ENCODE measurements at regions not wholly inside any gene's neighbourhood (a gene's known extent, or its start where the extent isn't known, plus 50 kb on each side); places are given as distances from the start of the nearest gene placed in this dataset.
A peak's percentile ranks its signal among the peaks of the same experiment; 100 is the strongest.

DNA sequence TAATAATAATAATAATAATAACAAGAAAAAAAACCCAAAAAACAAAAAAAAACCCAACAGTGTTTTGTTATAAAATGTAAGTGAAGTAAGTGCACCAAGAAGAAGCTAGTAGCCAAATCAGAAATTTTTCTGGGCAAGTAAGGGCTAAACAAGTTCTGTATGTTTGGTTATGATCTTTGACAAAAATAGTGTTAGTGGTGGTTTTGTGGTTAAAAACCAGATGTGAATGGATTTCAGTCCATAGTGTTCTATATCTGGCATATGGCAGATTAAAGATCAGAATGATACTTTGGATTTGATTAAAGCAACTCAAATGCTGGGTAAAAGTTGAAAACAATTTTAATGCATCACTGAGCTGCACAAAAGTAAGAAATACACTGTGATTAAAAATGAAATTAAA lies 116.5 kb upstream of the NDST4 start:
- Histone ChIP-seq H3K4me1 (ENCODE audit: control insufficient read depth, insufficient read depth, low read length) (peaks cover 9% of the 10 kb centered on the region), H3K36me3 (ENCODE audit: control insufficient read depth, insufficient read depth, low read length) (no peaks in the 10 kb centered on the region), H3K4me3 (ENCODE audit: low read length) (no peak overlapping the region), H3K27ac (ENCODE audit: low read depth, low read length) (no peak overlapping the region), H3K27me3 (ENCODE audit: control insufficient read depth, insufficient read depth, low read length, poor library complexity, severe bottlenecking) (no peaks in the 10 kb centered on the region), H3K9me3 (ENCODE audit: control insufficient read depth, low read length) (peaks cover 9% of the 10 kb centered on the region), H3K9ac (ENCODE audit: extremely low read depth, low read length, poor library complexity, severe bottlenecking) (no peak overlapping the region)
- no peak overlapping the region for H3K4me3 Mint-ChIP-seq
- peaks cover 8% of the 10 kb centered on the region for H3K36me3 Mint-ChIP-seq (ENCODE audit: low read depth)
- H3K4me1 Mint-ChIP-seq = peaks cover 34% of the 10 kb centered on the region
- TF ChIP-seq, protein P1, sequence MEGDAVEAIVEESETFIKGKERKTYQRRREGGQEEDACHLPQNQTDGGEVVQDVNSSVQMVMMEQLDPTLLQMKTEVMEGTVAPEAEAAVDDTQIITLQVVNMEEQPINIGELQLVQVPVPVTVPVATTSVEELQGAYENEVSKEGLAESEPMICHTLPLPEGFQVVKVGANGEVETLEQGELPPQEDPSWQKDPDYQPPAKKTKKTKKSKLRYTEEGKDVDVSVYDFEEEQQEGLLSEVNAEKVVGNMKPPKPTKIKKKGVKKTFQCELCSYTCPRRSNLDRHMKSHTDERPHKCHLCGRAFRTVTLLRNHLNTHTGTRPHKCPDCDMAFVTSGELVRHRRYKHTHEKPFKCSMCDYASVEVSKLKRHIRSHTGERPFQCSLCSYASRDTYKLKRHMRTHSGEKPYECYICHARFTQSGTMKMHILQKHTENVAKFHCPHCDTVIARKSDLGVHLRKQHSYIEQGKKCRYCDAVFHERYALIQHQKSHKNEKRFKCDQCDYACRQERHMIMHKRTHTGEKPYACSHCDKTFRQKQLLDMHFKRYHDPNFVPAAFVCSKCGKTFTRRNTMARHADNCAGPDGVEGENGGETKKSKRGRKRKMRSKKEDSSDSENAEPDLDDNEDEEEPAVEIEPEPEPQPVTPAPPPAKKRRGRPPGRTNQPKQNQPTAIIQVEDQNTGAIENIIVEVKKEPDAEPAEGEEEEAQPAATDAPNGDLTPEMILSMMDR (conservative IDR thresholded peaks at IDR 0.05) = no peak
- no peak overlapping the region for H3K27ac Mint-ChIP-seq
- H3K9me3 Mint-ChIP-seq = peaks cover 7% of the 10 kb centered on the region
- no peaks in the 10 kb centered on the region for H3K27me3 Mint-ChIP-seq (ENCODE audit: insufficient read depth)
- no peak for DNase-seq

DNA sequence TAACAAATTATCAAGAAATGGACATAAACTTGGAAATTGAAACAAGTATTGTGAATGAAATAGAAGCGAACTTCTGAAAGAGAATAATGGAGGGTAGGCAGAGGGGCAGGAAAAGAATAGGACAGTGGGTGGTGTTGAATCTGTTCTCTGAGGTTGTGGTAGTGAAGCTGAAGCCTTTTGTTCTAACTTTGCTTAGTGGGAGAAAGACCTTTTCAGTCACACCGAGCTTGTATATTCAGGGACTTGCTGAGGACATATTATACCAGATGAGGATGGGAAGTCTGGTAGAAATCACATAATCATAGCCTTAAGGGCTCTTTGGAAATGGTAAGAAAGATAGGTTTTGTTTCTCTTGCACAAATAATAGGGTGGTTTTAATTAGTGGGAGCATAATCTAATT lies 115.4 kb upstream of the NDST4 start:
- H3K4me1 Mint-ChIP-seq = peaks cover 28% of the 10 kb centered on the region
- TF ChIP-seq, protein P1 (conservative IDR thresholded peaks at IDR 0.05) = no peak
- H3K9ac ChIP-seq (ENCODE audit: extremely low read depth, low read length, poor library complexity, severe bottlenecking) = no peak overlapping the region
- peak overlapping the region; percentile 4 for H3K27ac Mint-ChIP-seq
- H3K9me3 Mint-ChIP-seq = peaks cover 7% of the 10 kb centered on the region
- peak overlapping the region; percentile 4 for H3K27ac ChIP-seq (ENCODE audit: low read depth, low read length)
- peaks cover 9% of the 10 kb centered on the region for H3K36me3 Mint-ChIP-seq (ENCODE audit: low read depth)
- H3K36me3 ChIP-seq (ENCODE audit: control insufficient read depth, insufficient read depth, low read length) = peaks cover 4% of the 10 kb centered on the region
- WGBS, 2 experiments (ENCODE audit: insufficient coverage in 1 of 2, insufficient read length in 1 of 2) = 67 to 75% methylated on average over 2 of the region's 2 CpGs
- no peak overlapping the region for H3K4me3 ChIP-seq (ENCODE audit: low read length)
- peaks cover 7% of the 10 kb centered on the region for H3K4me1 ChIP-seq (ENCODE audit: control insufficient read depth, insufficient read depth, low read length)
- H3K4me3 Mint-ChIP-seq = no peak overlapping the region
- no peaks in the 10 kb centered on the region for H3K27me3 Mint-ChIP-seq (ENCODE audit: insufficient read depth)
- no peaks in the 10 kb centered on the region for H3K27me3 ChIP-seq (ENCODE audit: control insufficient read depth, insufficient read depth, low read length, poor library complexity, severe bottlenecking)
- DNase-seq = no peak
- H3K9me3 ChIP-seq (ENCODE audit: control insufficient read depth, low read length) = peaks cover 20% of the 10 kb centered on the region

DNA sequence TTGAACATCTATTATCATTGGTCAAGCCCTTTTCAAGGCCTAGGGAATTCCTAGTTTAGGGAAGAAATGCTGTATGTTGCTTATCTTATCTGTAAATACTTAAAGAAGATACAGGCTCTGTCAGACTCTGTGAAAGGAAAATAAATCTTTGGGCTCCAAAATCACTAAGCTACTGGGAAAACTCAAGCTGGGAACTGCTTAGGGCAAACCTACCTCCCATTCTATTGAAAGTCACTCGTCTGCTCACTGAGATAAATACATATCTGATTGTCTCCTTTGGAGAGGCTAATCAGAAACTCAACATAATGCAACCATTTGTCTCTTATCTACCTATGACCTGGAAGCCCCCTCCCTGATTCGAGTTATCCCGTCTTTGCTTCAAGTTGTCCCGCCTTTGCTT lies 108.6 kb upstream of the NDST4 start:
- 20 to 29% methylated on average over 1 to 4 of the region's 4 CpGs for WGBS, 2 experiments (ENCODE audit: insufficient coverage in 1 of 2, insufficient read length in 1 of 2)
- Mint-ChIP-seq H3K9me3 (peaks cover 7% of the 10 kb centered on the region), H3K4me1 (peaks cover 49% of the 10 kb centered on the region), H3K27me3 (ENCODE audit: insufficient read depth) (no peaks in the 10 kb centered on the region), H3K27ac (peak overlapping the region; percentile 76), H3K36me3 (ENCODE audit: low read depth) (peaks cover 9% of the 10 kb centered on the region), H3K4me3 (no peak overlapping the region)
- Histone ChIP-seq H3K4me1 (ENCODE audit: control insufficient read depth, insufficient read depth, low read length) (peaks cover 13% of the 10 kb centered on the region), H3K27me3 (ENCODE audit: control insufficient read depth, insufficient read depth, low read length, poor library complexity, severe bottlenecking) (no peaks in the 10 kb centered on the region), H3K27ac (ENCODE audit: low read depth, low read length) (no peak overlapping the region), H3K9me3 (ENCODE audit: control insufficient read depth, low read length) (peaks cover 20% of the 10 kb centered on the region), H3K4me3 (ENCODE audit: low read length) (peak overlapping the region; percentile 30), H3K9ac (ENCODE audit: extremely low read depth, low read length, poor library complexity, severe bottlenecking) (no peak overlapping the region), H3K36me3 (ENCODE audit: control insufficient read depth, insufficient read depth, low read length) (peaks cover 4% of the 10 kb centered on the region)
- TF ChIP-seq, protein P1 (conservative IDR thresholded peaks at IDR 0.05) = no peak
- DNase-seq = peak; percentile 46

Data from endodermal cell (in vitro differentiated cells).